ENCODE measurements at regions not wholly inside any gene's neighbourhood (a gene's known extent, or its start where the extent isn't known, plus 50 kb on each side); places are given as distances from the start of the nearest gene placed in this dataset.

GRCh38 chr21:24470852-24471251 lies 1136.4 kb downstream of the MRPL39 start:
- TF ChIP-seq CTCF (IDR thresholded peaks at IDR 0.05; ENCODE audit: borderline replicate concordance, extremely low read depth, low read length, poor library complexity, severe bottlenecking), result no peak
- TF ChIP-seq EZH2 (IDR thresholded peaks at IDR 0.05; ENCODE audit: borderline replicate concordance, low read depth, low read length, severe bottlenecking), result no peak

Measured in DND-41 (cell line).